HepG2 (cell line): ENCODE measurements at regions not wholly inside any gene's neighbourhood (a gene's known extent, or its start where the extent isn't known, plus 50 kb on each side); places are given as distances from the start of the nearest gene placed in this dataset.

Experiments used
- ATAC-seq: fragments of 200-7000 bp; cut with Tn5 transposase; 3 replicates; pipeline ENCODE4 v1.9.1; 2020; ENCODE audit warnings: mild to moderate bottlenecking, moderate library complexity
- BruUV-seq: library from RNA; stranded (reverse); fragments of 400-500 nt; replicated peaks from 2 replicates; lab custom pipeline; 2021; lab: Mats Ljungman, UMichigan
- CTCF ChIA-PET: fragments of 300-600 bp; formaldehyde crosslinking; extraction: SDS; loops from one replicate; lab custom pipeline; 2021; ENCODE audit warnings: low total read pairs, inconsistent platforms, low intra/inter-chr PET ratio; lab: Yijun Ruan, JAX
- POLR2A ChIA-PET: fragments of 350-600 bp; sonication (Branson Sonifier 250); formaldehyde crosslinking; loops from one replicate; lab custom pipeline; 2020; ENCODE audit warnings: antibody characterized with exemption, inconsistent platforms; lab: Yijun Ruan, JAX
- DNase-seq: peaks from one replicate; pipeline ENCODE4 v3.0.0-alpha.2; 2015; ENCODE audit warnings: low spot score
- FAIRE-seq: peaks from 3 replicates; lab custom pipeline; 2011; peaks lifted over from hg19 to GRCh38; lab: Jason Lieb, UNC
- H2AFZ ChIP-seq: one replicate; pipeline ENCODE4 v1.6.1; 2011; ENCODE audit warnings: low read length, inconsistent platforms
- H3K27ac ChIP-seq: fragments of 300-600 bp; 3 replicates; pipeline ENCODE4 v1.8.0; 2011; ENCODE audit warnings: mixed run types, mild to moderate bottlenecking, mixed read lengths, low read length, inconsistent platforms; ENCODE audit not compliant: insufficient read depth; ENCODE audit errors: extremely low read length
- H3K27me3 ChIP-seq, 2 experiments: fragments of 200-600 bp in 1 of 2; 2 replicates in 1 of 2; 3 replicates in 1 of 2; pipeline versions ENCODE4 v1.6.0 to v1.8.0; 2011; ENCODE audit warnings: low read length in 2 of 2, mild to moderate bottlenecking in 2 of 2, moderate library complexity in 2 of 2, inconsistent platforms in 1 of 2; ENCODE audit not compliant: insufficient read depth in 2 of 2, control insufficient read depth in 1 of 2
- H3K36me3 ChIP-seq, 2 experiments: fragments of 200-600 bp in 1 of 2; replicated peaks in 1 of 2; 2 replicates in 1 of 2; 3 replicates in 1 of 2; pipeline versions ENCODE4 v1.5.1 to v1.8.0; 2011; ENCODE audit warnings: low read length in 2 of 2, inconsistent platforms in 1 of 2; ENCODE audit not compliant: insufficient read depth in 2 of 2, control insufficient read depth in 1 of 2
- H3K4me1 ChIP-seq: 2 replicates; pipeline ENCODE4 v1.5.1; 2012; ENCODE audit warnings: low read length, inconsistent platforms; ENCODE audit not compliant: insufficient read depth
- H3K4me2 ChIP-seq: 2 replicates; pipeline ENCODE4 v1.6.0; 2011; ENCODE audit warnings: low read depth, low read length, inconsistent platforms
- H3K4me3 ChIP-seq, 3 experiments: fragments of 200-600 bp in 1 of 3; sonication (generic), shearing (Covaris generic) in 1 of 3; replicated peaks in 1 of 3; 2 replicates each; pipeline ENCODE4 v1.5.1; 2011 to 2016; ENCODE audit warnings: low read length in 3 of 3, inconsistent platforms in 2 of 3, low read depth in 2 of 3, mild to moderate bottlenecking in 2 of 3, control low read depth in 1 of 3, mixed read lengths in 1 of 3; ENCODE audit not compliant: insufficient read depth in 1 of 3
- H3K79me2 ChIP-seq: one replicate; pipeline ENCODE4 v1.6.1; 2011; ENCODE audit warnings: low read length, inconsistent platforms; ENCODE audit not compliant: insufficient read depth
- H3K9ac ChIP-seq: 2 replicates; pipeline ENCODE4 v1.6.0; 2011; ENCODE audit warnings: mild to moderate bottlenecking, low read depth, low read length, inconsistent platforms; ENCODE audit not compliant: insufficient read depth
- H3K9me3 ChIP-seq: 2 replicates; pipeline ENCODE4 v1.5.1; 2012; ENCODE audit warnings: mild to moderate bottlenecking, low read length
- H4K20me1 ChIP-seq: 2 replicates; pipeline ENCODE4 v1.6.0; 2011; ENCODE audit warnings: inconsistent platforms, mild to moderate bottlenecking, low read length, moderate library complexity; ENCODE audit not compliant: insufficient read depth
- ARHGAP35 ChIP-seq: sonication (generic); formaldehyde crosslinking; IDR thresholded peaks from 2 replicates; pipeline ENCODE4 v1.9.0; 2022; ENCODE audit warnings: mild to moderate bottlenecking, inconsistent platforms, moderate library complexity, missing genetic modification reagents, borderline replicate concordance
- ARID4A ChIP-seq: sonication (generic); formaldehyde crosslinking; IDR thresholded peaks from 2 replicates; pipeline ENCODE4 v1.5.0; 2020; ENCODE audit warnings: mild to moderate bottlenecking, missing genetic modification reagents, borderline replicate concordance
- CBX5 ChIP-seq: sonication (generic); formaldehyde crosslinking; IDR thresholded peaks from 2 replicates; pipeline ENCODE4 v1.4.0; 2020; ENCODE audit warnings: missing genetic modification reagents, borderline replicate concordance
- CENPX ChIP-seq: sonication (generic); formaldehyde crosslinking; IDR thresholded peaks from 2 replicates; pipeline ENCODE4 v1.9.0; 2021; ENCODE audit warnings: mild to moderate bottlenecking, missing genetic modification reagents, moderate library complexity
- DNMT3B ChIP-seq: conservative IDR thresholded peaks from 2 replicates; pipeline ENCODE4 v1.6.1; 2016; ENCODE audit warnings: missing biosample characterization, control low read depth
- FLYWCH1 ChIP-seq: sonication (generic); formaldehyde crosslinking; IDR thresholded peaks from 2 replicates; pipeline ENCODE4 v1.8.1; 2023; ENCODE audit warnings: mild to moderate bottlenecking, missing genetic modification reagents
- LRRFIP1 ChIP-seq: sonication (generic); formaldehyde crosslinking; conservative IDR thresholded peaks from 2 replicates; pipeline ENCODE4 v1.4.0; 2020; ENCODE audit warnings: missing genetic modification reagents
- NFIC ChIP-seq: IDR thresholded peaks from 2 replicates; pipeline ENCODE4 v1.6.1; 2012; ENCODE audit warnings: mild to moderate bottlenecking, low read length, inconsistent platforms
- SAP130 ChIP-seq: IDR thresholded peaks from 2 replicates; pipeline ENCODE4 v1.6.1; 2016; ENCODE audit warnings: low read depth
- SOX6 ChIP-seq, 2 experiments: fragments of 450-650 bp in 1 of 2; sonication (generic) in 1 of 2; formaldehyde crosslinking in 1 of 2; IDR thresholded peaks; 2 replicates each; pipeline versions ENCODE4 v1.4.0 to v1.6.1; 2017 to 2020; ENCODE audit warnings: antibody characterized with exemption in 1 of 2, mild to moderate bottlenecking in 1 of 2, missing genetic modification reagents in 1 of 2
- ZBTB2 ChIP-seq: sonication (generic); formaldehyde crosslinking; IDR thresholded peaks from 2 replicates; pipeline ENCODE4 v1.8.0; 2022; ENCODE audit warnings: low read depth, missing genetic modification reagents
- ZNF17 ChIP-seq: sonication (generic); formaldehyde crosslinking; IDR thresholded peaks from 2 replicates; pipeline ENCODE4 v1.5.0; 2020; ENCODE audit warnings: mild to moderate bottlenecking, missing genetic modification reagents
- ZNF205 ChIP-seq: IDR thresholded peaks from 2 replicates; pipeline ENCODE4 v1.6.1; 2018; ENCODE audit warnings: missing biosample characterization, missing genetic modification reagents
- ZNF362 ChIP-seq: sonication (generic); formaldehyde crosslinking; IDR thresholded peaks from 2 replicates; pipeline ENCODE4 v1.4.0; 2020; ENCODE audit warnings: missing genetic modification reagents, mild to moderate bottlenecking, borderline replicate concordance
- ZNF775 ChIP-seq: sonication (generic); formaldehyde crosslinking; IDR thresholded peaks from 2 replicates; pipeline ENCODE4 v1.4.0; 2020; ENCODE audit warnings: missing genetic modification reagents, mild to moderate bottlenecking, moderate library complexity, borderline replicate concordance
- WGBS: methylation state at CpG from one replicate; pipeline ENCODE4 v1.1.6; 2017; ENCODE audit warnings: low lambda C conversion rate; 5-methylcytosine and 5-hydroxymethylcytosine counted together
- in situ Hi-C: cut with HindIII; loops from 2 replicates; pipeline ENCODE4 v1.10.0; 2017; ENCODE audit warnings: low pct_unique_long_range_greater_than_20kb; ENCODE audit not compliant: extremely low pct_ligation_motif_present
- intact Hi-C: fragments of 100-400 bp; cut with micrococcal nuclease; formaldehyde crosslinking; loops from one replicate; pipeline ENCODE4 v1.10.0; 2022; ENCODE audit not compliant: unreplicated experiment

- no peak for TF ChIP-seq ARID4A
- TF ChIP-seq DNMT3B (CRISPR knock-in tag) = no peak
- no peak for TF ChIP-seq ZBTB2 (CRISPR knock-in tag)
- TF ChIP-seq SAP130 (CRISPR knock-in tag) = no peak
- no peak for TF ChIP-seq ZNF17
- no peak for TF ChIP-seq CBX5 (CRISPR knock-in tag)
- TF ChIP-seq, all 625 proteins: peak for 0
Measured at GRCh38 chrX:122666601-122667000, 517.5 kb upstream of the GRIA3 start (continued).

- no TSS peak for BruUV-seq
- Histone ChIP-seq H3K27ac (no peak overlapping the region), H3K79me2 (no peaks in the 10 kb centered on the region), H3K4me3 (no peak overlapping the region), H4K20me1 (no peaks in the 10 kb centered on the region), H3K9me3 (no peaks in the 10 kb centered on the region), H3K4me1 (no peaks in the 10 kb centered on the region), H3K4me2 (no peak overlapping the region), H3K9ac (no peak overlapping the region), H3K27me3 (no peaks in the 10 kb centered on the region), H2AFZ (no peak overlapping the region), H3K36me3 (no peaks in the 10 kb centered on the region)
- intact Hi-C loops (loop anchor here (5.0 kb wide), 1 partner anchor 305 kb away; no protein-coding TSS in a partner anchor), in situ Hi-C loops (no loop called here)
- DNase-seq (no peak), ATAC-seq (no peak), FAIRE-seq (no peak)
- ChIA-PET POLR2A (no interaction called here), CTCF (no interaction called here)
- WGBS = 29% methylated on average over 3 of the region's 3 CpGs
- TF ChIP-seq ZNF205 (CRISPR knock-in tag) (no peak), LRRFIP1 (no peak), ARHGAP35 (CRISPR knock-in tag) (no peak), CENPX (CRISPR knock-in tag) (no peak), NFIC (no peak), SOX6 (IDR thresholded peaks at IDR 0.05) (no peak), SOX6 (CRISPR knock-in tag; IDR thresholded peaks at IDR 0.05) (no peak), FLYWCH1 (no peak), ZNF775 (CRISPR knock-in tag) (no peak), ZNF362 (no peak)
Measured at GRCh38 chrX:122667667-122668066, 516.4 kb upstream of the GRIA3 start.
